Small intestine (tissue), 7 donors: ENCODE measurements at regions not wholly inside any gene's neighbourhood (a gene's known extent, or its start where the extent isn't known, plus 50 kb on each side); places are given as distances from the start of the nearest gene placed in this dataset.

ENCODE experiments used
- DNase-seq, 2 donors: peaks; one replicate each; pipeline versions ENCODE4 v3.0.0 to v3.0.0-alpha.2; 2013
- FAIRE-seq: peaks from 2 replicates; lab custom pipeline; 2012; peaks lifted over from hg19 to GRCh38; lab: Jason Lieb, UNC
- H3K27ac ChIP-seq, 3 donors: one replicate each; pipeline ENCODE4 v1.5.1; 2013; ENCODE audit warnings: low read length in 2 of 3, mild to moderate bottlenecking in 2 of 3, control low read depth in 1 of 3, inconsistent platforms in 1 of 3, low read depth in 1 of 3, moderate library complexity in 1 of 3
- H3K27me3 ChIP-seq, 3 donors: one replicate each; pipeline ENCODE4 v1.6.1; 2013; ENCODE audit warnings: low read length in 3 of 3, inconsistent platforms in 1 of 3; ENCODE audit not compliant: control insufficient read depth in 3 of 3, insufficient read depth in 3 of 3
- H3K36me3 ChIP-seq, 3 donors: one replicate each; pipeline ENCODE4 v1.6.1; 2013; ENCODE audit warnings: low read length in 3 of 3, inconsistent platforms in 1 of 3, low read depth in 1 of 3, mild to moderate bottlenecking in 1 of 3, moderate library complexity in 1 of 3; ENCODE audit not compliant: control insufficient read depth in 3 of 3, insufficient read depth in 2 of 3
- H3K4me1 ChIP-seq, 3 donors: one replicate each; pipeline ENCODE4 v1.6.1; 2013; ENCODE audit warnings: low read length in 2 of 3, inconsistent platforms in 1 of 3, low read depth in 1 of 3, mild to moderate bottlenecking in 1 of 3, moderate library complexity in 1 of 3; ENCODE audit not compliant: control insufficient read depth in 3 of 3, insufficient read depth in 2 of 3
- H3K4me3 ChIP-seq, 3 donors: one replicate each; pipeline ENCODE4 v1.5.1; 2013; ENCODE audit warnings: low read length in 3 of 3, control low read depth in 1 of 3, inconsistent platforms in 1 of 3, low read depth in 1 of 3, mild to moderate bottlenecking in 1 of 3, moderate library complexity in 1 of 3
- H3K9me3 ChIP-seq, 2 donors: one replicate each; pipeline ENCODE4 v1.6.1; 2013; ENCODE audit warnings: low read depth in 1 of 2, low read length in 1 of 2; ENCODE audit not compliant: control insufficient read depth in 2 of 2, insufficient read depth in 1 of 2
- WGBS, 3 donors: extraction: QIAGEN DNeasy Blood & Tissue Kit; methylation state at CpG; one replicate each; pipeline ENCODE4 v1.1.7; 2013; 5-methylcytosine and 5-hydroxymethylcytosine counted together
- donor health status: healthy with polysubstance abuse.
- donor health status: control.
- donor health status: control.
- donor health status: Bipolar disorder and iron deficiency.
- donor health status: healthy.

GRCh38 chr2:120834206-120834605, 98.5 kb downstream of the GLI2 start:
- Histone ChIP-seq H3K27ac (no peak overlapping the region), H3K4me1 (no peaks in the 10 kb centered on the region), H3K9me3 (no peaks in the 10 kb centered on the region), H3K27me3 (no peaks in the 10 kb centered on the region), H3K36me3 (no peaks in the 10 kb centered on the region), H3K4me3 (no peak overlapping the region)
- 67 to 84% (median 83%) methylated on average over 3 of the region's 3 CpGs for WGBS, 3 donors
- FAIRE-seq (no peak), DNase-seq (no peak)

- DNase-seq (no peak), FAIRE-seq (no peak)
- Histone ChIP-seq H3K36me3 (no peaks in the 10 kb centered on the region), H3K4me3 (no peak overlapping the region), H3K4me1 (no peaks in the 10 kb centered on the region), H3K27me3 (no peaks in the 10 kb centered on the region), H3K27ac (no peak overlapping the region), H3K9me3 (no peaks in the 10 kb centered on the region)
- WGBS, 3 donors, result 64 to 80% (median 70%) methylated on average over 5 of the region's 5 CpGs
These were observed 100.6 kb downstream of the GLI2 start for GRCh38 chr2:120836281-120836680.

GRCh38 chr2:120840795-120841487, 105.3 kb downstream of the GLI2 start:
- WGBS, 3 donors, result 73 to 82% (median 80%) methylated on average over 13 of the region's 13 CpGs
- Histone ChIP-seq H3K4me1 (no peaks in the 10 kb centered on the region), H3K9me3 (no peaks in the 10 kb centered on the region), H3K36me3 (no peaks in the 10 kb centered on the region), H3K27ac (no peak overlapping the region), H3K27me3 (no peaks in the 10 kb centered on the region), H3K4me3 (no peak overlapping the region)
- FAIRE-seq (no peak), DNase-seq (no peak)

GRCh38 chr2:120842456-120843439, 107.1 kb downstream of the GLI2 start:
- Histone ChIP-seq H3K36me3 (no peaks in the 10 kb centered on the region), H3K4me1 (no peaks in the 10 kb centered on the region), H3K27me3 (peaks cover 0 to 4% (median 0%) of the 10 kb centered on the region in 3 donors), H3K27ac (no peak overlapping the region), H3K9me3 (no peaks in the 10 kb centered on the region), H3K4me3 (no peak overlapping the region)
- 68 to 82% (median 71%) methylated on average over 12 of the region's 12 CpGs for WGBS, 3 donors
- FAIRE-seq, result no peak
- no peak for DNase-seq

GRCh38 chr2:120844070-120844738, 108.5 kb downstream of the GLI2 start:
- Histone ChIP-seq H3K36me3 (no peaks in the 10 kb centered on the region), H3K27ac (no peak overlapping the region), H3K27me3 (peaks cover 0 to 14% (median 0%) of the 10 kb centered on the region in 3 donors), H3K4me3 (no peak overlapping the region), H3K9me3 (peaks cover 0 to 4% of the 10 kb centered on the region in 2 donors), H3K4me1 (no peaks in the 10 kb centered on the region)
- WGBS, 3 donors, result 68 to 81% (median 77%) methylated on average over 6 of the region's 6 CpGs
- DNase-seq (no peak), FAIRE-seq (no peak)

GRCh38 chr2:120845277-120845676, 109.6 kb downstream of the GLI2 start:
- FAIRE-seq (no peak), DNase-seq (no peak)

GRCh38 chr2:120846406-120847095, 110.9 kb downstream of the GLI2 start:
- Histone ChIP-seq H3K9me3 (peaks cover 0 to 8% of the 10 kb centered on the region in 2 donors), H3K36me3 (no peaks in the 10 kb centered on the region), H3K4me1 (no peaks in the 10 kb centered on the region), H3K27ac (no peak overlapping the region), H3K27me3 (peaks cover 0 to 14% (median 0%) of the 10 kb centered on the region in 3 donors), H3K4me3 (no peak overlapping the region)
- WGBS, 3 donors, result 80 to 88% (median 81%) methylated on average over 14 of the region's 14 CpGs
- DNase-seq (no peak), FAIRE-seq (no peak)

More at GRCh38 chr2:120845277-120845676, 109.6 kb downstream of the GLI2 start:
- WGBS, 3 donors, result 55 to 60% (median 58%) methylated on average over 9 of the region's 9 CpGs
- Histone ChIP-seq H3K36me3 (no peaks in the 10 kb centered on the region), H3K4me1 (no peaks in the 10 kb centered on the region), H3K4me3 (no peak overlapping the region), H3K9me3 (peaks cover 0 to 8% of the 10 kb centered on the region in 2 donors), H3K27me3 (peaks cover 0 to 14% (median 0%) of the 10 kb centered on the region in 3 donors), H3K27ac (no peak overlapping the region)
